Loucy (cell line): ENCODE measurements at regions not wholly inside any gene's neighbourhood (a gene's known extent, or its start where the extent isn't known, plus 50 kb on each side); places are given as distances from the start of the nearest gene placed in this dataset.

Source experiments
- CTCF ChIP-seq: fragments of 200-600 bp; sonication (generic); conservative IDR thresholded peaks from 2 replicates; pipeline ENCODE4 v1.5.1; 2014; ENCODE audit warnings: mild to moderate bottlenecking, antibody characterized with exemption, low read length
- EZH2phosphoT487 ChIP-seq: fragments of 200-600 bp; IDR thresholded peaks from 2 replicates; pipeline ENCODE4 v1.6.1; 2018; ENCODE audit warnings: antibody characterized with exemption, mild to moderate bottlenecking, moderate library complexity, borderline replicate concordance

GRCh38 chr10:117718986-117719920, 176.7 kb downstream of the EMX2 start:
- no peak for TF ChIP-seq CTCF
- TF ChIP-seq EZH2phosphoT487, result no peak
